ENCODE measurements at regions not wholly inside any gene's neighbourhood (a gene's known extent, or its start where the extent isn't known, plus 50 kb on each side); places are given as distances from the start of the nearest gene placed in this dataset.
A peak's percentile ranks its signal among the peaks of the same experiment; 100 is the strongest.

DNA sequence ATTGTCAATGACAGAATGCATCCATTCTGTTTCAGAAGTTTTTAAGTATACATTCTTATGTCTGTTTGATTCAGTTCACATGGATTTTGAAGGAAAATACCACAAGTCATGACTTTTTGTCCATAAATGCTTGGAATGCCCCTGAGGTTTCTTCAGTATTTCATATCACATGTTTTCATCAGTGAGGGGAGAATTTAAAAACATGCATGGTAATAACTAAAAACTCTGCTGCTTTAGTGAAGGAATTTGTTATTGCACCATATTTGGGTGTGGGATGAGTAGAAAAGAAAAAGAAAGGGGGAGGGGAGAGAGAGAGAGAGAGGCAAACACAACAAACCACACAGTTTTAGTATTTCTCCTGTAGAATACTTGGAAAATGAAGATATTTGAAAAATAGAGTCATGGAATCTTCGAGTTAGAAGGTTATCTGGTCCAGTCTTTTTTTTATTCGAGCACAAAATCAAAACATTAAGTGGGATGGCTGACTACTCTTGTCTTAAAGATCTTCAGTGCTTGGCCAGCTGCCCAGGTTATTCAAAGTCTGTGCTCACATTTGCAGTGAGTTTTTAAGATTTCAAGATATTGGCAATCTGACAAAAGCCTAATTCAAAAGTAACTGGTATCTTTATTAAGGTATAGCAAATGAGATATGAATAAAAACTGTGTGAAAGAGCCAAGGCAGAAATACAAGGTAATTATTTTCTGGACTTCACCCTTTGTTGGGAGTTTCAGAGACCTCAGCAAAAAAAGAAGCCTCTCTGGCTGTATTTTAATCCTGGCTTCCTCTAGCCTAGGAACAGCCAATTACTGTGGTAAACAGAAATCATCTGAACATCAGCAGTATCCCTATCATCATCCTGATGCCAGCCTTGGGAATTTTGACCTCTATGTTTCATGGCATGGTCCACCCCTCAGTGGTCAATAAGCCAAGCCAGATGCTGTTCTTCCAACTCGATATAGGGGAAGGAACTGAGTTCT, 687.9 kb upstream of the CITED2 start:
- H3K27ac ChIP-seq: peak overlapping the region in 3 of 4 donors; percentile 5 to 75 (median 60)
- peaks cover 0 to 12% (median 0%) of the 10 kb centered on the region in 3 donors for H3K4me1 ChIP-seq
- no peak for TF ChIP-seq POLR2A (IDR thresholded peaks at IDR 0.05)
- TF ChIP-seq, protein P1, sequence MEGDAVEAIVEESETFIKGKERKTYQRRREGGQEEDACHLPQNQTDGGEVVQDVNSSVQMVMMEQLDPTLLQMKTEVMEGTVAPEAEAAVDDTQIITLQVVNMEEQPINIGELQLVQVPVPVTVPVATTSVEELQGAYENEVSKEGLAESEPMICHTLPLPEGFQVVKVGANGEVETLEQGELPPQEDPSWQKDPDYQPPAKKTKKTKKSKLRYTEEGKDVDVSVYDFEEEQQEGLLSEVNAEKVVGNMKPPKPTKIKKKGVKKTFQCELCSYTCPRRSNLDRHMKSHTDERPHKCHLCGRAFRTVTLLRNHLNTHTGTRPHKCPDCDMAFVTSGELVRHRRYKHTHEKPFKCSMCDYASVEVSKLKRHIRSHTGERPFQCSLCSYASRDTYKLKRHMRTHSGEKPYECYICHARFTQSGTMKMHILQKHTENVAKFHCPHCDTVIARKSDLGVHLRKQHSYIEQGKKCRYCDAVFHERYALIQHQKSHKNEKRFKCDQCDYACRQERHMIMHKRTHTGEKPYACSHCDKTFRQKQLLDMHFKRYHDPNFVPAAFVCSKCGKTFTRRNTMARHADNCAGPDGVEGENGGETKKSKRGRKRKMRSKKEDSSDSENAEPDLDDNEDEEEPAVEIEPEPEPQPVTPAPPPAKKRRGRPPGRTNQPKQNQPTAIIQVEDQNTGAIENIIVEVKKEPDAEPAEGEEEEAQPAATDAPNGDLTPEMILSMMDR (IDR thresholded peaks at IDR 0.05): no peak
- 23 to 27% methylated on average over 3 of the region's 3 CpGs for WGBS, 2 donors
- H3K9me3 ChIP-seq: no peaks in the 10 kb centered on the region
- intact Hi-C loops (cut with DNase I): no loop called here
- no peak overlapping the region for H3K4me3 ChIP-seq
- DNase-seq: no peak
- H3K36me3 ChIP-seq: no peaks in the 10 kb centered on the region
- H3K27me3 ChIP-seq: no peaks in the 10 kb centered on the region

DNA sequence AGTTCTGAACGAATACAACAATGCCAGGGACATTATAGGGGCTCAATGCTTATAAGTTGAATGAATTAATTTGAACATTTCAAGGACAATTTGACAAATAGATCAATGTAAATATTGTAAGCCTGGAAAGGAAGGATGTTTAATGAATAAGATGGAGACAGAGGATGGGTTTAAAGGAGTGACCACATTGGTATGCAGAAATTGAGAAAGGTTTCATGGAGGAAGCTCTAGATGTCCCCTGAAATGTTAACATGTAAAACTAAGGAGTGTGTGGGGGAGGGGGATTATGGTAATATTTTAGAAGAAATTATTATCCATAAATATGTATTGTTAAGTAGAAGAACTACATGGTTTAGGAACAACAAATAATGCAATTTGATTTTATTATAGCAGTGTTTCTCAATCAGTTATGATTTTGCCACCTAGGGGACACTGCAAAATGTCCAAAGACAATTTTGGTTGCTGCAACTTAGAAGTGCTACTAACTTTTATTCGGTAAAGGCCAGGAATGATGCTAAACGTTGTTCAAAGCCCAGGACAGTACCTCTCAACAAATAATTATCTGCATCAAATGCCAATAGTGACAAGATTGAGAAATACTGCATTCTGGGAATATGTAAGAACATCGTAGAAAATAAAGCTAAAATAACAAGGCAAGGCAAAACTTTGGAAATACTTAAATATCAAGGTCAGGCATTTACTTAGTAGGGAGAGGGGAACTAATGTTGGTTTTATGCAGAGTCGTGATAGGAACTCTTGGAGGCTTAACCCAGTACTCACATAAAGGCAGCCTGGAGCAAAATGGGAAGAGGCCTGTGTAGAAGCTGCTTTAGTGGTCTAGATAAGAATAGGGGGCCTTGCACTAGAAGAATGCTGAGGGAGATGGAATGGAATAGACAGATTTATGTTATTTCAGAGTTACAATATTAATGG, 686.9 kb upstream of the CITED2 start:
- H3K27me3 ChIP-seq: no peaks in the 10 kb centered on the region
- intact Hi-C loops (cut with DNase I): no loop called here
- 73 to 77% methylated on average over 5 of the region's 5 CpGs for WGBS, 2 donors

DNA sequence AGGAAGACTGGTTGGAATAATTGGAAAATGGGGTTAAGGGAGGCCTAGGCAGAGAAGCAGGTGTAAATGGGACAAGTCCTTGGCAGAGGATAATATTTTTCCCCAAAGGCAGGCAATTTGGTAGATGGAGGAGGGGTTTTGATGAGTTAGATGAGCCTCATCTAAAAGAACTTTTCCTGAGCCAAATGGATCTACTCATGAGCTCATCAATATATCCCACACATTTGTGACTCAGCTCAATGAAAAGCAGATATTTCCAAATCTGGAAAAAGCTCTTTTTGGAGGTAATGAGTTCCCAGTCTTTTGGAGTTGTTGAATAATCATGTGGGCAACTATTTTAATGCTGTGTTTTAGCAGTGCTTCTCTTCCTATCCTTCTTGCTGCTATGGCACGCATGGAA, 685.5 kb upstream of the CITED2 start:
- Histone ChIP-seq H3K27ac (no peak overlapping the region), H3K4me1 (peaks cover 0 to 12% (median 0%) of the 10 kb centered on the region in 3 donors), H3K27me3 (no peaks in the 10 kb centered on the region), H3K9me3 (no peaks in the 10 kb centered on the region), H3K4me3 (no peak overlapping the region), H3K36me3 (no peaks in the 10 kb centered on the region)
- intact Hi-C loops (cut with DNase I): no loop called here
- WGBS, 2 donors: 100% methylated on average over 1 of the region's 1 CpG
- TF ChIP-seq POLR2A (IDR thresholded peaks at IDR 0.05): no peak
- TF ChIP-seq, protein P1 (IDR thresholded peaks at IDR 0.05): no peak
- no peak for DNase-seq

More for the DNA sequence above, 686.9 kb upstream of the CITED2 start:
- no peak overlapping the region for H3K4me3 ChIP-seq
- no peaks in the 10 kb centered on the region for H3K9me3 ChIP-seq
- TF ChIP-seq, protein P1 (IDR thresholded peaks at IDR 0.05): no peak
- no peak for TF ChIP-seq POLR2A (IDR thresholded peaks at IDR 0.05)
- peak overlapping the region in 2 of 4 donors; percentile 11 to 75 for H3K27ac ChIP-seq
- no peaks in the 10 kb centered on the region for H3K36me3 ChIP-seq
- no peak for DNase-seq
- peaks cover 0 to 12% (median 0%) of the 10 kb centered on the region in 3 donors for H3K4me1 ChIP-seq

DNA sequence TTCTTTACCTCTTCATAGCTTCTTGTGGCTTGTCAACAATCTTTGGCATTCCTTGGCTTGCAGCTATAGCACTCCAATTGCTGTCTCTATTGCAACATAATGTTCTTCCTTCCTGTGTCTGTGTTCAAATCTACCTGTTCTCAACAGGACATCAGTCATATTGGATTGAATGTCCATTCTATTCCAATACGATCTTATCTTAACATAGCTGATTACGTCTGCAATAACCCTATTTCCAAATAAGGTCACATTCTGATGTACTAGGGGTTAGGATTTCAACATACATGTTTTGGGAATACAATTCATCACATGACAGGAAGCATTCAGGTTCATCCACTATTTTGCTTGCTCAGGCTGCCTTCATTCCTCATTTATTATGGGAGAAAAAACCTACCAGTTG, 684.4 kb upstream of the CITED2 start:
- no peaks in the 10 kb centered on the region for H3K27me3 ChIP-seq
- no peak for DNase-seq
- no peaks in the 10 kb centered on the region for H3K36me3 ChIP-seq
- H3K27ac ChIP-seq: no peak overlapping the region
- intact Hi-C loops (cut with DNase I): no loop called here
- no peak for TF ChIP-seq POLR2A (IDR thresholded peaks at IDR 0.05)
- TF ChIP-seq, protein P1 (IDR thresholded peaks at IDR 0.05): no peak
- 90 to 92% methylated on average over 2 of the region's 2 CpGs for WGBS, 2 donors
- H3K4me3 ChIP-seq: no peak overlapping the region
- H3K4me1 ChIP-seq: peaks cover 0 to 12% (median 0%) of the 10 kb centered on the region in 3 donors
- no peaks in the 10 kb centered on the region for H3K9me3 ChIP-seq
